GM20000 (cell line): ENCODE measurements at regions not wholly inside any gene's neighbourhood (a gene's known extent, or its start where the extent isn't known, plus 50 kb on each side); places are given as distances from the start of the nearest gene placed in this dataset.

Experiments
- DNase-seq: peaks from one replicate; pipeline ENCODE4 v3.0.0; 2012; ENCODE audit warnings: low spot score
- TF ChIP-seq, protein P1 (sequence below): IDR thresholded peaks from 2 replicates; pipeline ENCODE4 v1.5.1; 2012; ENCODE audit warnings: mild to moderate bottlenecking, control low read depth; ENCODE audit errors: extremely low read depth, missing control alignments

DNA sequence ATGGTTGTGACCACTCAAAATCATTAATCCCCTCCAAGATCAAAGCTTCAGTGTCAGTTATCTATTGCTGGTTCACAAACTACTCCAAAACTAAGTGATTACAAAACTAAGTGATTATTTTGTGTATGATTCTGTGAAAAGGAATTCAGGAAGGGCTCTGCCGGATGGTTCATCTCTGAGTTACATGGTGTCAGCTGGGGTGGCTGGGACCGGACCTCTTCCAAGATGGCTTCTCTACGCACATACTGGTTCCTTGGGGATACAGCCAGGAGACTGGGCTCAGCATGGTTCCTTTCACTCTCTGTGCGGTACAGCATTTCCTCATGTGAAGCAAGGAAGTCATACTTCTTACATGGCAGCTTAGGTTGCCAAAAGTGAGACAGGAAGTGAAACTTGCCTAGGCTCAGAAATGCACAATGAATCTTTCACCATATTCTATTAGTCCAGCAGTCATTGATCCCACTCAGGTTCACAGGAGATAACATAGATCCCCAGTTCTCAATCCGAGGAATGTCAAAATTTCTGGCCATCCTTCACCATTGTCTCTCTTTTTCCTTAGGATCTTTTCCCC is 97.9 kb upstream of the IRX6 start:
- TF ChIP-seq, protein P1, sequence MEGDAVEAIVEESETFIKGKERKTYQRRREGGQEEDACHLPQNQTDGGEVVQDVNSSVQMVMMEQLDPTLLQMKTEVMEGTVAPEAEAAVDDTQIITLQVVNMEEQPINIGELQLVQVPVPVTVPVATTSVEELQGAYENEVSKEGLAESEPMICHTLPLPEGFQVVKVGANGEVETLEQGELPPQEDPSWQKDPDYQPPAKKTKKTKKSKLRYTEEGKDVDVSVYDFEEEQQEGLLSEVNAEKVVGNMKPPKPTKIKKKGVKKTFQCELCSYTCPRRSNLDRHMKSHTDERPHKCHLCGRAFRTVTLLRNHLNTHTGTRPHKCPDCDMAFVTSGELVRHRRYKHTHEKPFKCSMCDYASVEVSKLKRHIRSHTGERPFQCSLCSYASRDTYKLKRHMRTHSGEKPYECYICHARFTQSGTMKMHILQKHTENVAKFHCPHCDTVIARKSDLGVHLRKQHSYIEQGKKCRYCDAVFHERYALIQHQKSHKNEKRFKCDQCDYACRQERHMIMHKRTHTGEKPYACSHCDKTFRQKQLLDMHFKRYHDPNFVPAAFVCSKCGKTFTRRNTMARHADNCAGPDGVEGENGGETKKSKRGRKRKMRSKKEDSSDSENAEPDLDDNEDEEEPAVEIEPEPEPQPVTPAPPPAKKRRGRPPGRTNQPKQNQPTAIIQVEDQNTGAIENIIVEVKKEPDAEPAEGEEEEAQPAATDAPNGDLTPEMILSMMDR: no peak
- DNase-seq: no peak

DNA sequence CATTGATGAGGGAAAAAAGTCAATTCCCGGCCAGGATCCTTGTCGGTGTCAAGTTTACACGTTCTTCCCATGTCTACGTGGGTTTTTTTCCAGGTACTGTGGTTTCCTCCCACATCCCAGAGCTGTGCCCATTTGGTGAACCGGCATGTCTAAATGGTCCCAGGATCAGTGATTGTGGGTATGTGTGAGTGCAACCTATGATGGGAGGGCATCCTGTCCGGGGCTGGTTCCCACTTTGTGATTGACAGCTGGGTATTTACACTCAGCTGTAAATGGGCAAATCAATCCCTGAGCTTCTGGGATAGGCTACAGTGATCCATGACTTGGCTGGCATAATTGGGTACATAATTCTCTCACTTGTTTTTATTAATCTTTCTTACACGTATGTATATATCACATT is 91.2 kb upstream of the IRX6 start:
- TF ChIP-seq, protein P1: no peak
- DNase-seq: no peak

DNA sequence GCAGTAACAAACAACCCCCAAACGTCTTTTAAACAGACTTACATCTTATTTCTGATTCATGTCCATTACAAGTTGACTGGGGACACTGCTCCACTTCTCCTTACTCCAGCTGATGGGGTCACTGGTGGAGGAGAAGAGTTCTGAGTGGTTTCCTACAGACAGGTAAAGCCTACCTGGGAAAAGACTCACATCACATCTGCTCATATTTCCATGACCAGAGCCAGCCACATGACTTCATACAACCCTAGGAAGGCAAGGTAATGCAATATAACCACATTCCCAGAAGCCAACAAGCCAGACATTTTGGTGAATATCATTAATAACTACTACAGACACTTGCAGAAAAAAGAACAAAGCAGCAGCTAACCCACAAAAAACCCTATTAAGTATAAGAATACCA is 90.5 kb upstream of the IRX6 start:
- TF ChIP-seq, protein P1: no peak
- DNase-seq: no peak

DNA sequence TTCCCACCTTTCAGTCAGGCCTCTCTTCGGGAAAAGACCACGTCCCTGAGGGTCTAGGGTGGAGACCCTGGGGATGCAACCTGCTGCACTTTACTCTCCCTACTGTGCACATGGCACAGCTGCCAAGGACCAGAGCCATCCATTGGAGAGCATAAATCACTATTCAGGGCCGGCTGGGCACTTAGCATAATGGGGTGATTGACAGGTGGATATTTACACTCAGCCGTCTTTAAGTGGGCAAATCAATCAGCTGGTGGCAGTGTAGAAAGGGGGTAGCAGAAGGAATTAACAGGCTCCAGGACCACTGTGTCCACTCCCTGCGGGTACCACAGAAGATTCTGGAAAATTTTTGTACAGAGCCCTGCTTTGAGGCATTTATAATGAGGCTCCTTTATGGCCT is 87.3 kb upstream of the IRX6 start:
- DNase-seq: no peak
- TF ChIP-seq, protein P1: no peak

DNA sequence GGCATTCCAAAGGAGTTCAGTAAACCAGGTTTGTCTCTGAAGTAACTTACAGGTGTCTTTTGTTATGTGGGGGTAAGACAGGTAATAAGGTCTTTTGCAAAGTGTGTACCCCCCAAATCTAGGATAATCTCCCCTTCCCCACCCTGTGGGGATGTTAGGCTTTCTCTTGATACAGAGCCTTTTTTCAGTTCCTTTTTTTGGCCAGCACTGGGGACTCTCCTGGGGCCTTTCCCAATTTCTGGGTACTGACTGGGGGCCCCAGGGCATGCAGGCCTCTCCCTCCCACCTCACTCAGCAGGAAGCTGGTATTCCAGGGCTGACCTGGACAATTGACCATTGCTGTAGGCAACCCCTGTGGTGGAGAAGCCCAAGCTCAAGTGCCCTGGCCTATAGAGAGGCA is 84.3 kb upstream of the IRX6 start:
- no peak for DNase-seq
- TF ChIP-seq, protein P1: no peak

DNA sequence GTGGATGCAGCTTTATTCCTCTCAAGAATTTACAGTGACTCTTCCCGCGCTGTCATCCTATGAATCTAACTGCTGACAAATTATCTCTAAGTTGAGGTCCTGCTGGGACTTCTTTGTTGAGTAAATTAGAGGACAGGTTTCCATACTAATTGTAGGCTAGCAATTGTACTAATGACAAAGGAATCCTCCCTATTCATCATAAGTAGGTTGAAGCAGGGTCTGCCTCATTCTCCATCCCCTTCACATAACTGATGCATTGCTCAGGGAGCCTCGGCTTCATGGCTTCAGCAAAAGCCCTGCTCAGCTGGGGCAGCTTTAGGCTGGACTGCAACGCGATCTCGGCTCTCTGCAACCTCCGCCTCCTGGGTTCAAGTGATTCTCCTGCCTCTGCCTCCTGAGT is 83.1 kb upstream of the IRX6 start:
- DNase-seq: no peak
- TF ChIP-seq, protein P1: no peak

DNA sequence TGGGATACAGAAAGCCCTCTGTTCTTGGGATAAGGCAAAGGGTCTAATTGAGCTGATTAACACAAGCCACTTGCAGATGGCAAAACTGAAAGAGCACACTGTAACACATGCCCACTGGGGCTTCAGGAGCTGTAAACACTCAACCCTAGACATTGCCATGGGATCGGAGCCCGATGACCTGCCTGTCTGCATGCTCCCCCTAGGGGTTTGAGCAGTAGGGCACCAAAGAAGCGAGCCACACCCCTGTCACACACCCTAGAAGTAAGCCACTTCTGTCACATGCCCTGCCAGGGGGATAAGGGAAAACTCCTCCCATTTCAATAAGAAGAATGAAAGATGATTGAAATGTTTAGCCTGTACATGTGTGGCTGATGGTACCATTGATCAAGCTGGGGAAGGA is 81.3 kb upstream of the IRX6 start:
- TF ChIP-seq, protein P1: no peak
- no peak for DNase-seq
